Nephron progenitor cell (in vitro differentiated cells): ENCODE measurements at regions not wholly inside any gene's neighbourhood (a gene's known extent, or its start where the extent isn't known, plus 50 kb on each side); places are given as distances from the start of the nearest gene placed in this dataset.
A peak's percentile ranks its signal among the peaks of the same experiment; 100 is the strongest.

Experiments
- DNase-seq: peaks from one replicate; pipeline ENCODE4 v3.0.0; 2021
- H3K27ac Mint-ChIP-seq: 2 replicates; pipeline ENCODE4 v1.8.0; 2021; ENCODE audit warnings: mild to moderate bottlenecking, moderate library complexity, mixed read lengths
- H3K27me3 Mint-ChIP-seq: 2 replicates; pipeline ENCODE4 v1.8.0; 2021; ENCODE audit warnings: mild to moderate bottlenecking, low read depth, mixed read lengths; ENCODE audit not compliant: poor library complexity
- H3K36me3 Mint-ChIP-seq: 2 replicates; pipeline ENCODE4 v1.8.0; 2021; ENCODE audit warnings: low read depth, mixed read lengths
- H3K4me1 Mint-ChIP-seq: 2 replicates; pipeline ENCODE4 v1.8.0; 2021; ENCODE audit warnings: mixed read lengths
- H3K4me3 Mint-ChIP-seq: 2 replicates; pipeline ENCODE4 v1.8.0; 2021; ENCODE audit warnings: mild to moderate bottlenecking, moderate library complexity, mixed read lengths
- H3K9me3 Mint-ChIP-seq: 2 replicates; pipeline ENCODE4 v1.8.0; 2021; ENCODE audit warnings: mild to moderate bottlenecking, moderate library complexity, mixed read lengths
- TF ChIP-seq, protein P1 (sequence below): fragments of 200-600 bp; sonication (generic); IDR thresholded peaks from 2 replicates; pipeline ENCODE4 v1.5.0; 2021; ENCODE audit warnings: antibody characterized with exemption

GRCh38 chr2:24432735-24433134 is 58.3 kb upstream of the NCOA1 start:
- Mint-ChIP-seq H3K4me3 (no peak overlapping the region), H3K4me1 (peaks cover 27% of the 10 kb centered on the region), H3K9me3 (no peaks in the 10 kb centered on the region), H3K36me3 (no peaks in the 10 kb centered on the region), H3K27me3 (no peaks in the 10 kb centered on the region), H3K27ac (no peak overlapping the region)
- no peak for DNase-seq
- TF ChIP-seq, protein P1, sequence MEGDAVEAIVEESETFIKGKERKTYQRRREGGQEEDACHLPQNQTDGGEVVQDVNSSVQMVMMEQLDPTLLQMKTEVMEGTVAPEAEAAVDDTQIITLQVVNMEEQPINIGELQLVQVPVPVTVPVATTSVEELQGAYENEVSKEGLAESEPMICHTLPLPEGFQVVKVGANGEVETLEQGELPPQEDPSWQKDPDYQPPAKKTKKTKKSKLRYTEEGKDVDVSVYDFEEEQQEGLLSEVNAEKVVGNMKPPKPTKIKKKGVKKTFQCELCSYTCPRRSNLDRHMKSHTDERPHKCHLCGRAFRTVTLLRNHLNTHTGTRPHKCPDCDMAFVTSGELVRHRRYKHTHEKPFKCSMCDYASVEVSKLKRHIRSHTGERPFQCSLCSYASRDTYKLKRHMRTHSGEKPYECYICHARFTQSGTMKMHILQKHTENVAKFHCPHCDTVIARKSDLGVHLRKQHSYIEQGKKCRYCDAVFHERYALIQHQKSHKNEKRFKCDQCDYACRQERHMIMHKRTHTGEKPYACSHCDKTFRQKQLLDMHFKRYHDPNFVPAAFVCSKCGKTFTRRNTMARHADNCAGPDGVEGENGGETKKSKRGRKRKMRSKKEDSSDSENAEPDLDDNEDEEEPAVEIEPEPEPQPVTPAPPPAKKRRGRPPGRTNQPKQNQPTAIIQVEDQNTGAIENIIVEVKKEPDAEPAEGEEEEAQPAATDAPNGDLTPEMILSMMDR, result no peak

DNA sequence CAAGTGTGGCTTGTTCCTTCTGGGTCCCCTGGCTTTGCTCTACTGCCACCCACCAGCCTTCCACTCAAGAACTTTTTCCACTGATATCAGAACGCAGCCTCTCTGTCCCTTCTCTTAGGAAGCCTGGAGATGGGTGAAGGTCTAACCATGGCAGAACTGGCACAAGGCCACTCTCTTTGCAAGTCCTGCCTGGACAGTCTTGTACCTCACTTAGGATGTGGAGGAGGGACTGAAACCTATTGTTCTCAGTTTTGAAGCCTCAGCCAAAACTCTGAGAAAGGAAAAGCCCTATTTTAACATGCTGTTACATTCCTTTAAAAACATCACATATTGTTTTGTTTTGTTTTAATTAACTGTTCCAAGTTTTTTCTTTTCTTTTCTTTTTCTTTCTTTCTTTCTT is 58.9 kb upstream of the NCOA1 start:
- Mint-ChIP-seq H3K4me1 (peaks cover 27% of the 10 kb centered on the region), H3K27me3 (no peaks in the 10 kb centered on the region), H3K4me3 (no peak overlapping the region), H3K27ac (no peak overlapping the region), H3K36me3 (no peaks in the 10 kb centered on the region), H3K9me3 (no peaks in the 10 kb centered on the region)
- DNase-seq, result no peak
- TF ChIP-seq, protein P1, result no peak

DNA sequence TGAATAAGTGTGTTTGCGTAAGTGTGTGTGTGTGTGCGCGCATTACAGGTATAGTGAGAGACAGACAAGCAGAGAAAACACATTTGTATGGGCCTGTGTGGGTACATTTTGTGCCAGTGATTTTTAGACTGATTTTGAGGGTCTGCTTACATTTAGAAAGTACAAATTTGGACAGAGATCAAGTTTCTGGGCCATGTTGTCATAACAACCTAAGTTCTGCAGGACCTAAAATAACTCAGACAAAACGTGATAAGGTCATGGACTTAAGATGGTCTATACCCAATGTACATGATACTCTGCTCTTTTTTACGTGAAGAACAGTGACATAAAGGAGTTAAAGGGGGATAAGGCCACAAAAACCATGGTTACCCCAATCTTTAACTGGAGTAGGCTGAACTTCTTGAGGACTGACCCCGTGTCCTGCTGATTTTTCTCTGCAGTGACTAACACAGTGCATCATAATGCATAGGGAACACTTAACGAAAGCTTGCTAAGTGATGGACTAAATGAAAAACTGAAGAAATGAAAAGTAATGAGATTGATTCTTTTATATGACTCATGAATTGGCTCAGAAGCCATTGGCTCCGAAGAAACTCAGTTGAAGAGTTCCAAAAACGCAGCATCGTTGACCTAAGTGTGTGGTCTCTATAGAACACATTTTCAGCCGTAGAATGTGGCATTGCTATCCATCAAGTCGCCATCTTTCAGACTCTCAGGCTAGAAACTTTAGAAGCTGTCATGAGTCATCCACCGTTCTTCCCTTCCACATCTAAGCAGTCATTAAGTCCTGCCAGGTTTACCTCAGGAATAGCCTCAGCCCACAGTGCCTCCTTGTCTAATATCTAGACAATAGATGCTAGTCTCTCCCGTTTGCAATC is 61.6 kb upstream of the NCOA1 start:
- no peaks in the 10 kb centered on the region for H3K9me3 Mint-ChIP-seq
- peaks cover 6% of the 10 kb centered on the region for H3K4me1 Mint-ChIP-seq
- no peak overlapping the region for H3K27ac Mint-ChIP-seq
- H3K36me3 Mint-ChIP-seq, result no peaks in the 10 kb centered on the region
- H3K4me3 Mint-ChIP-seq, result no peak overlapping the region
- H3K27me3 Mint-ChIP-seq, result peaks cover 3% of the 10 kb centered on the region
- no peak for DNase-seq
- TF ChIP-seq, protein P1, result no peak

- H3K27ac Mint-ChIP-seq, result no peak overlapping the region
- peaks cover 3% of the 10 kb centered on the region for H3K27me3 Mint-ChIP-seq
- TF ChIP-seq, protein P1, result no peak
- no peak for DNase-seq
- H3K4me1 Mint-ChIP-seq, result no peaks in the 10 kb centered on the region
- H3K36me3 Mint-ChIP-seq, result no peaks in the 10 kb centered on the region
- no peak overlapping the region for H3K4me3 Mint-ChIP-seq
- H3K9me3 Mint-ChIP-seq, result peaks cover 10% of the 10 kb centered on the region
Measured at GRCh38 chr2:24424387-24424786, 64.1 kb upstream of the ITSN2 start.

GRCh38 chr2:24423095-24423494 is 62.8 kb upstream of the ITSN2 start:
- Mint-ChIP-seq H3K4me1 (no peaks in the 10 kb centered on the region), H3K9me3 (peaks cover 10% of the 10 kb centered on the region), H3K4me3 (no peak overlapping the region), H3K36me3 (no peaks in the 10 kb centered on the region), H3K27me3 (peaks cover 3% of the 10 kb centered on the region), H3K27ac (no peak overlapping the region)
- TF ChIP-seq, protein P1, result no peak
- no peak for DNase-seq

DNA sequence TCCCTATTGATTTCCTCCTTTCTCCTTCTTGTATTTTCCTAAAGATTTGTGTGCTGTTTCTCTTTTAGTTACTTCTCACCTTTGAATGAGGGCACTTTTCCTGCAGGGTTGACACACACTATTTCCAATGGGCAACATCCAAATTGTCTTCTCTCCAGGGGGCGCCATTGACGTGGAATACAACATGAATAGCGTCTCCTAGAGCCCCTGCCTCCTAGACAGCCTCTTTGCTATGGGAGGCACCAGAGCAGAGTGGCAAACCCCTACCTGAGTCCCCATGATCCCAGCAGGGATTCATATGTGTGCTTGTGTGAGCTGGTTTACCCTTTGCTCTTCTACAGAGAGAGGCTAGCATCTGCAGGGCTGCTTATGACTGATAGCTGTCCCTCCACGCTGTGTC is 61.3 kb upstream of the ITSN2 start:
- Mint-ChIP-seq H3K9me3 (peaks cover 10% of the 10 kb centered on the region), H3K4me1 (no peaks in the 10 kb centered on the region), H3K27ac (no peak overlapping the region), H3K36me3 (no peaks in the 10 kb centered on the region), H3K27me3 (peaks cover 3% of the 10 kb centered on the region), H3K4me3 (no peak overlapping the region)
- peak; percentile 51 for DNase-seq
- TF ChIP-seq, protein P1, result peak; percentile 44
